HepG2 (cell line): ENCODE measurements at regions not wholly inside any gene's neighbourhood (a gene's known extent, or its start where the extent isn't known, plus 50 kb on each side); places are given as distances from the start of the nearest gene placed in this dataset.

Experiments used
- ATAC-seq: fragments of 200-7000 bp; cut with Tn5 transposase; 3 replicates; pipeline ENCODE4 v1.9.1; 2020; ENCODE audit warnings: mild to moderate bottlenecking, moderate library complexity
- BruUV-seq: library from RNA; stranded (reverse); fragments of 400-500 nt; replicated peaks from 2 replicates; lab custom pipeline; 2021; lab: Mats Ljungman, UMichigan
- CTCF ChIA-PET: fragments of 300-600 bp; formaldehyde crosslinking; extraction: SDS; loops from one replicate; lab custom pipeline; 2021; ENCODE audit warnings: low total read pairs, inconsistent platforms, low intra/inter-chr PET ratio; lab: Yijun Ruan, JAX
- POLR2A ChIA-PET: fragments of 350-600 bp; sonication (Branson Sonifier 250); formaldehyde crosslinking; loops from one replicate; lab custom pipeline; 2020; ENCODE audit warnings: antibody characterized with exemption, inconsistent platforms; lab: Yijun Ruan, JAX
- DNase-seq: peaks from one replicate; pipeline ENCODE4 v3.0.0-alpha.2; 2015; ENCODE audit warnings: low spot score
- FAIRE-seq: peaks from 3 replicates; lab custom pipeline; 2011; peaks lifted over from hg19 to GRCh38; lab: Jason Lieb, UNC
- H2AFZ ChIP-seq: one replicate; pipeline ENCODE4 v1.6.1; 2011; ENCODE audit warnings: low read length, inconsistent platforms
- H3K27ac ChIP-seq: fragments of 300-600 bp; 3 replicates; pipeline ENCODE4 v1.8.0; 2011; ENCODE audit warnings: mixed run types, mild to moderate bottlenecking, mixed read lengths, low read length, inconsistent platforms; ENCODE audit not compliant: insufficient read depth; ENCODE audit errors: extremely low read length
- H3K27me3 ChIP-seq, 2 experiments: fragments of 200-600 bp in 1 of 2; 2 replicates in 1 of 2; 3 replicates in 1 of 2; pipeline versions ENCODE4 v1.6.0 to v1.8.0; 2011; ENCODE audit warnings: low read length in 2 of 2, mild to moderate bottlenecking in 2 of 2, moderate library complexity in 2 of 2, inconsistent platforms in 1 of 2; ENCODE audit not compliant: insufficient read depth in 2 of 2, control insufficient read depth in 1 of 2
- H3K36me3 ChIP-seq, 2 experiments: fragments of 200-600 bp in 1 of 2; replicated peaks in 1 of 2; 2 replicates in 1 of 2; 3 replicates in 1 of 2; pipeline versions ENCODE4 v1.5.1 to v1.8.0; 2011; ENCODE audit warnings: low read length in 2 of 2, inconsistent platforms in 1 of 2; ENCODE audit not compliant: insufficient read depth in 2 of 2, control insufficient read depth in 1 of 2
- H3K4me1 ChIP-seq: 2 replicates; pipeline ENCODE4 v1.5.1; 2012; ENCODE audit warnings: low read length, inconsistent platforms; ENCODE audit not compliant: insufficient read depth
- H3K4me2 ChIP-seq: 2 replicates; pipeline ENCODE4 v1.6.0; 2011; ENCODE audit warnings: low read depth, low read length, inconsistent platforms
- H3K4me3 ChIP-seq, 3 experiments: fragments of 200-600 bp in 1 of 3; sonication (generic), shearing (Covaris generic) in 1 of 3; replicated peaks in 1 of 3; 2 replicates each; pipeline ENCODE4 v1.5.1; 2011 to 2016; ENCODE audit warnings: low read length in 3 of 3, inconsistent platforms in 2 of 3, low read depth in 2 of 3, mild to moderate bottlenecking in 2 of 3, control low read depth in 1 of 3, mixed read lengths in 1 of 3; ENCODE audit not compliant: insufficient read depth in 1 of 3
- H3K79me2 ChIP-seq: one replicate; pipeline ENCODE4 v1.6.1; 2011; ENCODE audit warnings: low read length, inconsistent platforms; ENCODE audit not compliant: insufficient read depth
- H3K9ac ChIP-seq: 2 replicates; pipeline ENCODE4 v1.6.0; 2011; ENCODE audit warnings: mild to moderate bottlenecking, low read depth, low read length, inconsistent platforms; ENCODE audit not compliant: insufficient read depth
- H3K9me3 ChIP-seq: 2 replicates; pipeline ENCODE4 v1.5.1; 2012; ENCODE audit warnings: mild to moderate bottlenecking, low read length
- H4K20me1 ChIP-seq: 2 replicates; pipeline ENCODE4 v1.6.0; 2011; ENCODE audit warnings: inconsistent platforms, mild to moderate bottlenecking, low read length, moderate library complexity; ENCODE audit not compliant: insufficient read depth
- CEBPG ChIP-seq: IDR thresholded peaks from 2 replicates; pipeline ENCODE4 v1.6.1; 2016
- FIP1L1 ChIP-seq: fragments of 200-400 bp; formaldehyde crosslinking; IDR thresholded peaks from 2 replicates; pipeline ENCODE4 v1.6.1; 2018; ENCODE audit warnings: low read depth, mild to moderate bottlenecking, low read length, moderate library complexity, borderline replicate concordance; ENCODE audit not compliant: insufficient read depth
- HOXA3 ChIP-seq: sonication (generic); formaldehyde crosslinking; IDR thresholded peaks from 2 replicates; pipeline ENCODE4 v1.5.0; 2020; ENCODE audit warnings: missing genetic modification reagents
- RARG ChIP-seq: sonication (generic); formaldehyde crosslinking; IDR thresholded peaks from 2 replicates; pipeline ENCODE4 v1.4.0; 2020; ENCODE audit warnings: low read depth, mild to moderate bottlenecking, missing genetic modification reagents
- THAP11 ChIP-seq: IDR thresholded peaks from 2 replicates; pipeline ENCODE4 v1.6.1; 2016; ENCODE audit warnings: missing biosample characterization, missing genetic modification reagents
- ZNF83 ChIP-seq: sonication (generic); formaldehyde crosslinking; IDR thresholded peaks from 2 replicates; pipeline ENCODE4 v1.4.0; 2020; ENCODE audit warnings: missing genetic modification reagents, mild to moderate bottlenecking, borderline replicate concordance
- WGBS: methylation state at CpG from one replicate; pipeline ENCODE4 v1.1.6; 2017; ENCODE audit warnings: low lambda C conversion rate; 5-methylcytosine and 5-hydroxymethylcytosine counted together
- in situ Hi-C: cut with HindIII; loops from 2 replicates; pipeline ENCODE4 v1.10.0; 2017; ENCODE audit warnings: low pct_unique_long_range_greater_than_20kb; ENCODE audit not compliant: extremely low pct_ligation_motif_present
- intact Hi-C: fragments of 100-400 bp; cut with micrococcal nuclease; formaldehyde crosslinking; loops from one replicate; pipeline ENCODE4 v1.10.0; 2022; ENCODE audit not compliant: unreplicated experiment
- TF ChIP-seq, protein P1 (sequence below): sonication (generic); formaldehyde crosslinking; IDR thresholded peaks from 2 replicates; pipeline ENCODE4 v1.4.0; 2020; ENCODE audit warnings: missing genetic modification reagents
- TF ChIP-seq, protein P2 (sequence below): sonication (generic); formaldehyde crosslinking; conservative IDR thresholded peaks from 2 replicates; pipeline ENCODE4 v1.8.0; 2022; ENCODE audit warnings: low read depth, missing genetic modification reagents
- TF ChIP-seq, protein P3 (sequence below): sonication (generic); formaldehyde crosslinking; IDR thresholded peaks from 2 replicates; pipeline ENCODE4 v1.5.0; 2020; ENCODE audit warnings: mild to moderate bottlenecking, missing genetic modification reagents, borderline replicate concordance

- H3K9ac ChIP-seq: no peak overlapping the region
- H4K20me1 ChIP-seq: no peaks in the 10 kb centered on the region
- no peaks in the 10 kb centered on the region for H3K4me1 ChIP-seq
- H3K36me3 ChIP-seq: no peaks in the 10 kb centered on the region
- no peaks in the 10 kb centered on the region for H3K9me3 ChIP-seq
- H3K4me2 ChIP-seq: no peak overlapping the region
- in situ Hi-C loops (no loop called here), intact Hi-C loops (no loop called here)
- no TSS peak for BruUV-seq
- ChIA-PET POLR2A (no interaction called here), CTCF (no interaction called here)
- H3K4me3 ChIP-seq: no peak overlapping the region
- no peaks in the 10 kb centered on the region for H3K27me3 ChIP-seq
- TF ChIP-seq, protein P1, sequence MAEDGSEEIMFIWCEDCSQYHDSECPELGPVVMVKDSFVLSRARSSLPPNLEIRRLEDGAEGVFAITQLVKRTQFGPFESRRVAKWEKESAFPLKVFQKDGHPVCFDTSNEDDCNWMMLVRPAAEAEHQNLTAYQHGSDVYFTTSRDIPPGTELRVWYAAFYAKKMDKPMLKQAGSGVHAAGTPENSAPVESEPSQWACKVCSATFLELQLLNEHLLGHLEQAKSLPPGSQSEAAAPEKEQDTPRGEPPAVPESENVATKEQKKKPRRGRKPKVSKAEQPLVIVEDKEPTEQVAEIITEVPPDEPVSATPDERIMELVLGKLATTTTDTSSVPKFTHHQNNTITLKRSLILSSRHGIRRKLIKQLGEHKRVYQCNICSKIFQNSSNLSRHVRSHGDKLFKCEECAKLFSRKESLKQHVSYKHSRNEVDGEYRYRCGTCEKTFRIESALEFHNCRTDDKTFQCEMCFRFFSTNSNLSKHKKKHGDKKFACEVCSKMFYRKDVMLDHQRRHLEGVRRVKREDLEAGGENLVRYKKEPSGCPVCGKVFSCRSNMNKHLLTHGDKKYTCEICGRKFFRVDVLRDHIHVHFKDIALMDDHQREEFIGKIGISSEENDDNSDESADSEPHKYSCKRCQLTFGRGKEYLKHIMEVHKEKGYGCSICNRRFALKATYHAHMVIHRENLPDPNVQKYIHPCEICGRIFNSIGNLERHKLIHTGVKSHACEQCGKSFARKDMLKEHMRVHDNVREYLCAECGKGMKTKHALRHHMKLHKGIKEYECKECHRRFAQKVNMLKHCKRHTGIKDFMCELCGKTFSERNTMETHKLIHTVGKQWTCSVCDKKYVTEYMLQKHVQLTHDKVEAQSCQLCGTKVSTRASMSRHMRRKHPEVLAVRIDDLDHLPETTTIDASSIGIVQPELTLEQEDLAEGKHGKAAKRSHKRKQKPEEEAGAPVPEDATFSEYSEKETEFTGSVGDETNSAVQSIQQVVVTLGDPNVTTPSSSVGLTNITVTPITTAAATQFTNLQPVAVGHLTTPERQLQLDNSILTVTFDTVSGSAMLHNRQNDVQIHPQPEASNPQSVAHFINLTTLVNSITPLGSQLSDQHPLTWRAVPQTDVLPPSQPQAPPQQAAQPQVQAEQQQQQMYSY (CRISPR knock-in tag): no peak
- TF ChIP-seq, protein P2, sequence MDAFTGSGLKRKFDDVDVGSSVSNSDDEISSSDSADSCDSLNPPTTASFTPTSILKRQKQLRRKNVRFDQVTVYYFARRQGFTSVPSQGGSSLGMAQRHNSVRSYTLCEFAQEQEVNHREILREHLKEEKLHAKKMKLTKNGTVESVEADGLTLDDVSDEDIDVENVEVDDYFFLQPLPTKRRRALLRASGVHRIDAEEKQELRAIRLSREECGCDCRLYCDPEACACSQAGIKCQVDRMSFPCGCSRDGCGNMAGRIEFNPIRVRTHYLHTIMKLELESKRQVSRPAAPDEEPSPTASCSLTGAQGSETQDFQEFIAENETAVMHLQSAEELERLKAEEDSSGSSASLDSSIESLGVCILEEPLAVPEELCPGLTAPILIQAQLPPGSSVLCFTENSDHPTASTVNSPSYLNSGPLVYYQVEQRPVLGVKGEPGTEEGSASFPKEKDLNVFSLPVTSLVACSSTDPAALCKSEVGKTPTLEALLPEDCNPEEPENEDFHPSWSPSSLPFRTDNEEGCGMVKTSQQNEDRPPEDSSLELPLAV: no peak
- TF ChIP-seq CEBPG (no peak), THAP11 (CRISPR knock-in tag) (no peak), ZNF83 (no peak), FIP1L1 (no peak), HOXA3 (no peak), RARG (no peak)
- TF ChIP-seq, protein P3, sequence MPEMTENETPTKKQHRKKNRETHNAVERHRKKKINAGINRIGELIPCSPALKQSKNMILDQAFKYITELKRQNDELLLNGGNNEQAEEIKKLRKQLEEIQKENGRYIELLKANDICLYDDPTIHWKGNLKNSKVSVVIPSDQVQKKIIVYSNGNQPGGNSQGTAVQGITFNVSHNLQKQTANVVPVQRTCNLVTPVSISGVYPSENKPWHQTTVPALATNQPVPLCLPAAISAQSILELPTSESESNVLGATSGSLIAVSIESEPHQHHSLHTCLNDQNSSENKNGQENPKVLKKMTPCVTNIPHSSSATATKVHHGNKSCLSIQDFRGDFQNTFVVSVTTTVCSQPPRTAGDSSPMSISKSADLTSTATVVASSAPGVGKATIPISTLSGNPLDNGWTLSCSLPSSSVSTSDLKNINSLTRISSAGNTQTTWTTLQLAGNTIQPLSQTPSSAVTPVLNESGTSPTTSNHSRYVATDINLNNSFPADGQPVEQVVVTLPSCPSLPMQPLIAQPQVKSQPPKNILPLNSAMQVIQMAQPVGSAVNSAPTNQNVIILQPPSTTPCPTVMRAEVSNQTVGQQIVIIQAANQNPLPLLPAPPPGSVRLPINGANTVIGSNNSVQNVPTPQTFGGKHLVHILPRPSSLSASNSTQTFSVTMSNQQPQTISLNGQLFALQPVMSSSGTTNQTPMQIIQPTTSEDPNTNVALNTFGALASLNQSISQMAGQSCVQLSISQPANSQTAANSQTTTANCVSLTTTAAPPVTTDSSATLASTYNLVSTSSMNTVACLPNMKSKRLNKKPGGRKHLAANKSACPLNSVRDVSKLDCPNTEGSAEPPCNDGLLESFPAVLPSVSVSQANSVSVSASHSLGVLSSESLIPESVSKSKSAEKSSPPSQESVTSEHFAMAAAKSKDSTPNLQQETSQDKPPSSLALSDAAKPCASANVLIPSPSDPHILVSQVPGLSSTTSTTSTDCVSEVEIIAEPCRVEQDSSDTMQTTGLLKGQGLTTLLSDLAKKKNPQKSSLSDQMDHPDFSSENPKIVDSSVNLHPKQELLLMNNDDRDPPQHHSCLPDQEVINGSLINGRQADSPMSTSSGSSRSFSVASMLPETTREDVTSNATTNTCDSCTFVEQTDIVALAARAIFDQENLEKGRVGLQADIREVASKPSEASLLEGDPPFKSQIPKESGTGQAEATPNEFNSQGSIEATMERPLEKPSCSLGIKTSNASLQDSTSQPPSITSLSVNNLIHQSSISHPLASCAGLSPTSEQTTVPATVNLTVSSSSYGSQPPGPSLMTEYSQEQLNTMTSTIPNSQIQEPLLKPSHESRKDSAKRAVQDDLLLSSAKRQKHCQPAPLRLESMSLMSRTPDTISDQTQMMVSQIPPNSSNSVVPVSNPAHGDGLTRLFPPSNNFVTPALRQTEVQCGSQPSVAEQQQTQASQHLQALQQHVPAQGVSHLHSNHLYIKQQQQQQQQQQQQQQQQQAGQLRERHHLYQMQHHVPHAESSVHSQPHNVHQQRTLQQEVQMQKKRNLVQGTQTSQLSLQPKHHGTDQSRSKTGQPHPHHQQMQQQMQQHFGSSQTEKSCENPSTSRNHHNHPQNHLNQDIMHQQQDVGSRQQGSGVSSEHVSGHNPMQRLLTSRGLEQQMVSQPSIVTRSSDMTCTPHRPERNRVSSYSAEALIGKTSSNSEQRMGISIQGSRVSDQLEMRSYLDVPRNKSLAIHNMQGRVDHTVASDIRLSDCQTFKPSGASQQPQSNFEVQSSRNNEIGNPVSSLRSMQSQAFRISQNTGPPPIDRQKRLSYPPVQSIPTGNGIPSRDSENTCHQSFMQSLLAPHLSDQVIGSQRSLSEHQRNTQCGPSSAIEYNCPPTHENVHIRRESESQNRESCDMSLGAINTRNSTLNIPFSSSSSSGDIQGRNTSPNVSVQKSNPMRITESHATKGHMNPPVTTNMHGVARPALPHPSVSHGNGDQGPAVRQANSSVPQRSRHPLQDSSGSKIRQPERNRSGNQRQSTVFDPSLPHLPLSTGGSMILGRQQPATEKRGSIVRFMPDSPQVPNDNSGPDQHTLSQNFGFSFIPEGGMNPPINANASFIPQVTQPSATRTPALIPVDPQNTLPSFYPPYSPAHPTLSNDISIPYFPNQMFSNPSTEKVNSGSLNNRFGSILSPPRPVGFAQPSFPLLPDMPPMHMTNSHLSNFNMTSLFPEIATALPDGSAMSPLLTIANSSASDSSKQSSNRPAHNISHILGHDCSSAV (CRISPR knock-in tag): no peak
- WGBS: 0% methylated on average over 1 of the region's 1 CpG
- no peak for FAIRE-seq
- H3K79me2 ChIP-seq: no peaks in the 10 kb centered on the region
- H3K27ac ChIP-seq: no peak overlapping the region
- no peak for DNase-seq
- no peak for ATAC-seq
- H2AFZ ChIP-seq: no peak overlapping the region
Measured at GRCh38 chr6:92147246-92147645, 1272.1 kb downstream of the EPHA7 start.
